GM12872 (cell line): ENCODE measurements at regions not wholly inside any gene's neighbourhood (a gene's known extent, or its start where the extent isn't known, plus 50 kb on each side); places are given as distances from the start of the nearest gene placed in this dataset.

Experiments
- CTCF ChIP-seq: IDR thresholded peaks from 3 replicates; pipeline ENCODE4 v1.5.1; 2011; ENCODE audit warnings: low read depth, mild to moderate bottlenecking, low read length, moderate library complexity; ENCODE audit not compliant: insufficient read depth

GRCh38 chr3:140761076-140761639 lies 83.3 kb downstream of the TRIM42 start:
- no peak for TF ChIP-seq CTCF

GRCh38 chr3:140762746-140763145 lies 84.9 kb downstream of the TRIM42 start:
- TF ChIP-seq CTCF: no peak

GRCh38 chr3:140763532-140763931 lies 85.7 kb downstream of the TRIM42 start:
- TF ChIP-seq CTCF: no peak

- no peak for TF ChIP-seq CTCF
These were observed 87.4 kb downstream of the TRIM42 start for GRCh38 chr3:140765246-140765645.

GRCh38 chr3:140766465-140766864 lies 88.6 kb downstream of the TRIM42 start:
- TF ChIP-seq CTCF: no peak

- TF ChIP-seq CTCF: no peak
These were observed 89.7 kb downstream of the TRIM42 start for GRCh38 chr3:140767566-140767965.

GRCh38 chr3:140768941-140769340 lies 91.1 kb downstream of the TRIM42 start:
- TF ChIP-seq CTCF: no peak
